ENCODE measurements at regions not wholly inside any gene's neighbourhood (a gene's known extent, or its start where the extent isn't known, plus 50 kb on each side); places are given as distances from the start of the nearest gene placed in this dataset.

DNA sequence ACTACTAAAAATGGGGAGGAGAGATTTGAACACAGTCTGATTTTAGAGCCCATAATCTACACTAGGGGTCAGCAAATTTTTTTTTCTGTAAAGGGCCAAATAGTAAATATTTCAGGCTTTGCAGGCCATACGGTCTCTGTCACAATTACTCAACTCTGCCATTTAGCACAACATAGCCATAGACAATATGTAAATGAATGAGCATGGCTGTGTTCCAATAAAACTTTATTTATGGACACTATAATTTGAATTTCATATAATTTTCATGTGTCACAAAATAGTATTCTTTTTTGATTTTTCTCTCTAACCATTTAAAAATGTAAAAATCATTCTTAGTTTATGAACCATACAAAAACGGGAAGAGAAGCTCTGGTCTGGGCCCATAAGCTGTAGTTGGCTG, 309.4 kb downstream of the GPD2 start:
- TF ChIP-seq ISL1 (CRISPR knock-in tag; IDR thresholded peaks at IDR 0.05) = no peak
- no peak for TF ChIP-seq ZNF8 (CRISPR knock-in tag; IDR thresholded peaks at IDR 0.05)
- no peak for TF ChIP-seq SNAI2 (CRISPR knock-in tag; IDR thresholded peaks at IDR 0.05)
- no peak for TF ChIP-seq ARNTL (CRISPR knock-in tag; IDR thresholded peaks at IDR 0.05; ENCODE audit: borderline replicate concordance, low read depth)
- TF ChIP-seq ZFP30 (CRISPR knock-in tag; IDR thresholded peaks at IDR 0.05) = no peak
- no peak for TF ChIP-seq ESRRG (CRISPR knock-in tag; IDR thresholded peaks at IDR 0.05)
- TF ChIP-seq RARB (CRISPR knock-in tag; IDR thresholded peaks at IDR 0.05) = no peak
- TF ChIP-seq, protein P1, sequence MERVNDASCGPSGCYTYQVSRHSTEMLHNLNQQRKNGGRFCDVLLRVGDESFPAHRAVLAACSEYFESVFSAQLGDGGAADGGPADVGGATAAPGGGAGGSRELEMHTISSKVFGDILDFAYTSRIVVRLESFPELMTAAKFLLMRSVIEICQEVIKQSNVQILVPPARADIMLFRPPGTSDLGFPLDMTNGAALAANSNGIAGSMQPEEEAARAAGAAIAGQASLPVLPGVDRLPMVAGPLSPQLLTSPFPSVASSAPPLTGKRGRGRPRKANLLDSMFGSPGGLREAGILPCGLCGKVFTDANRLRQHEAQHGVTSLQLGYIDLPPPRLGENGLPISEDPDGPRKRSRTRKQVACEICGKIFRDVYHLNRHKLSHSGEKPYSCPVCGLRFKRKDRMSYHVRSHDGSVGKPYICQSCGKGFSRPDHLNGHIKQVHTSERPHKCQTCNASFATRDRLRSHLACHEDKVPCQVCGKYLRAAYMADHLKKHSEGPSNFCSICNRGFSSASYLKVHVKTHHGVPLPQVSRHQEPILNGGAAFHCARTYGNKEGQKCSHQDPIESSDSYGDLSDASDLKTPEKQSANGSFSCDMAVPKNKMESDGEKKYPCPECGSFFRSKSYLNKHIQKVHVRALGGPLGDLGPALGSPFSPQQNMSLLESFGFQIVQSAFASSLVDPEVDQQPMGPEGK (CRISPR knock-in tag; IDR thresholded peaks at IDR 0.05; ENCODE audit: borderline replicate concordance) = no peak
- TF ChIP-seq, protein P2, sequence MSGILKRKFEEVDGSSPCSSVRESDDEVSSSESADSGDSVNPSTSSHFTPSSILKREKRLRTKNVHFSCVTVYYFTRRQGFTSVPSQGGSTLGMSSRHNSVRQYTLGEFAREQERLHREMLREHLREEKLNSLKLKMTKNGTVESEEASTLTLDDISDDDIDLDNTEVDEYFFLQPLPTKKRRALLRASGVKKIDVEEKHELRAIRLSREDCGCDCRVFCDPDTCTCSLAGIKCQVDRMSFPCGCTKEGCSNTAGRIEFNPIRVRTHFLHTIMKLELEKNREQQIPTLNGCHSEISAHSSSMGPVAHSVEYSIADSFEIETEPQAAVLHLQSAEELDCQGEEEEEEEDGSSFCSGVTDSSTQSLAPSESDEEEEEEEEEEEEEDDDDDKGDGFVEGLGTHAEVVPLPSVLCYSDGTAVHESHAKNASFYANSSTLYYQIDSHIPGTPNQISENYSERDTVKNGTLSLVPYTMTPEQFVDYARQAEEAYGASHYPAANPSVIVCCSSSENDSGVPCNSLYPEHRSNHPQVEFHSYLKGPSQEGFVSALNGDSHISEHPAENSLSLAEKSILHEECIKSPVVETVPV (CRISPR knock-in tag; IDR thresholded peaks at IDR 0.05) = no peak
- no peak for TF ChIP-seq BACH2 (CRISPR knock-in tag; IDR thresholded peaks at IDR 0.05; ENCODE audit: borderline replicate concordance)
